ENCODE measurements at regions not wholly inside any gene's neighbourhood (a gene's known extent, or its start where the extent isn't known, plus 50 kb on each side); places are given as distances from the start of the nearest gene placed in this dataset.

DNA sequence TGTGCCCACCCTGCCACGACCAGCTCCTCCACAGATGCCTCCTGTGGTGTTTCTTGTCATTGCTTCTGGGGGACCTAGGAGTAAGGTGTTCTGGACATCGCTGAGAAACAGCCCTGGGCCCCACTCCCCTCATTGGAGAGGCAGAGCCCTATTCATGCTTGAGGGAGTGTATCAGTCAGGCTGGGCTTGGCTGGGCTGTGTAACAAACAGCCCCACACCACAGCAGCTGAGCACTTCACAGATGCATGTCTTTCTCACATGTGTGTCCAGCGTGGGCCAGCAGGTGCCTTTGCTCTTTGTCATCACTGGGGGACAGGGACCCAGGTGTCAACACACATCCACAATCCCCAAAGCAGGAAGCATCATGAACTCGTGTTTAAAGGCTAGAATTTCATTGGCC is 65.1 kb upstream of the FBRSL1 start:
- no peak for DNase-seq (ENCODE audit: low read depth)

DNA sequence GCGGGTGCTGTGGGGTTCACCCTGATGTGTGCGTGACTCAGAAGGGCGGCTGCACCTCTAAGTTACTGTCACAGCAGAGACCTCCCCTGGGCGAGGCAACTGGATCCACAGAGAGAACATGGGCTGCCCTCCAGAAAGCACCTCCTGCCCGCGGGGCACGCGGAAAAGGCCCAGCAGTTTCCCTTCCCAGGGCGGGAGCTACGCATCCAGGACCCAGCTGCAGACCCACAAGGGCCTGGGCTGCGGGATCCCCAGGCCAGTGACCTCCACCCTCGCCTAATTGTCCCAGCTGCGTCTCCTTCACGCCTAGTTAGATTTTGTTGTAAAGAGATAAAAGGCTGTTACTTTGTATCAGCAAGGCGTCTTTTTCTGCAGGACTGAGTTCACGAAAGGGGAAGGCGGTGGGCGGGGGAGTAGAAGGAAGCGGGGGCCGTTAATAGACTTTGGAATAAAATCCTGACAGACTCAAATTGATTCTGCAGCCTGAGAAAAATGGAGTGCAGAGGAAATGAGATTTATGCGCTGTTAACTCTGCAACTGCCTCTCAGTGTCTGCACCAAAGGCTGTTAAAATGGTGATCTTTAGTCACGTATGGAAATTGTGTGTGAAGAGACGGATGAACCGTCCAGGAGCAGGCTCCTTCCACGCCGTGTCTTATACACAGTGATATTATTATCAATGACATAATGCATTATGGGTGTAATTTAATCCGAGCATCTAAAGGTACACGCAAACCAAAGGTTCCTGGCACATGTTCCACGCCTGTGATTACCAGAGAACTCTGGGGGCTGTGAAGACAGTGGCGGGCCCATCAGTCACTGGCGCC is 65.9 kb upstream of the FBRSL1 start:
- DNase-seq (ENCODE audit: low read depth): no peak

DNA sequence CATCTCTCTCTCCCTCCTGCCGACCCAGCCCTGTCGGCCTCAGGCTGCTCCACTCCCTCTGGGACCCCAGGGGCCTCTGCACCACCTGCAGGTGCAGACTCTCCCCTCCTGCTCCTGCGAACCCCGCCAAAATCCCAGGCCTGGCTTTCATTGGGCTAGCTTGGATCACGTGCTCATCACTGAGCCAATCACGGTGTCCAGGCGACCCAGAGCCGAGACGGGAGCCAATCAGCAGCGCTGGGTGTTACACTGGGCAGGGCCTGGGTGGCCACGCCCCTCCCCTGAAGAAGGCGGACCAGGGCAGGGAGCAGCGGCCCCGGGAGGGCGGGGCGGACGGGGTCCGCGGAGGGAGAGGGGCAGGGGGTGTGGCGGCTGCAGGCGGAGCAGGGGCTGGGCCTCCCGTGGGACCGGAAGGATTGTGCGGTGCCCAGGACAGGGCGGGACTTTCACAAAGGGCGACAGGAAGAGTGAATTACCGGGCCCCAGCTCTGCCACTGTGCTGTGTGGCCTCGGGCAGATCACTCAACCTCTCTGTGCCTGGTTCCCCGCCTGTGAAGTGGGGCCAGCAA is 66.6 kb upstream of the FBRSL1 start:
- no peak for DNase-seq (ENCODE audit: low read depth)

DNA sequence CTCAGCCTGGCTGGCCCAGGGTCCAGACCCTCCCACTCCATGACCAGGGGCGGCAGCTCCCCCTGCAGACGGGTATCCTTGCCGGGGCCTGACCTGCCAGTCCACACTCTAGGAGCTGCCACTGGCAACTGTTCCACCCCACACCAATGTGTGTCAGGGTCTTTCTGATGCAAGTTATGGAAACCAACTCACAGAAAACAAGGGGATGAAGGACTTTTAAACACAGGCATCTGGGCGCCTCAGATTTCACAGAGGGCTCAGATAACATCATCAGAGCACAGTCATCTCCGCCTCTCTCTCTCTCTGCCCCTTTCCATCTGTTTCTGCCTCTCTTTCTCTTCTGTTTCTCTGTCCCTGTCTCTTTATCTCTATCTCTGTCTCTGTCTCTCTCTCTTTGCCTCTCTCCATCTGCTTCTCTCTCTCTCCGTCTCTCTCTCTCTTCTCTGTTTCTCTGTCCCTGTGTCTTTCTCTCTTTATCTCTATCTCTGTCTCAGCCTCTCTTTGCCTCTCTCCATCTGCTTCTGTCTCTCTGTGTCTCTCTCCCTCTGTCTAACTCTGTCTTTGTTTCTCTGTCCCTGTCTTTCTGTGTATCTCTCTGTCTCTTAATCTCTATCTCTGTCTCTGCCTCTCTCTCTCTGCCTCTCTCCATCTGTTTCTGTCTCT is 67.4 kb upstream of the FBRSL1 start:
- DNase-seq (ENCODE audit: low read depth): no peak

DNA sequence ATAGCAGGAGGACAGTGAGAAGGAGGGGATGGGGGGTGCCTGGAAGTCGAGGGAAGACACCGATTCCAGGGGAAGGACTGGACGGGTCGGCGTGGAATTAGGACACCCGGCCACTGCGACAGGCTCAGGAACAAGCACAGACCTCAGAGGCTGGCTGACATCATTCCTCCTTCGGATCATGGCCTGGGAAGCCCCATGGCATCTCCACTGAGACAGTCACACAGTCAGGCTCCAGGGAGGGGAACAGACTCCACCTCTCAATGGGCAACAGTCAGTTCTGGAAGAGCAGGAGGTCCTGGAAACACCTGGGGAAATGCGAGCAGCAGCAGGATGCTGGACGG is 67.9 kb upstream of the FBRSL1 start:
- DNase-seq (ENCODE audit: low read depth): no peak

DNA sequence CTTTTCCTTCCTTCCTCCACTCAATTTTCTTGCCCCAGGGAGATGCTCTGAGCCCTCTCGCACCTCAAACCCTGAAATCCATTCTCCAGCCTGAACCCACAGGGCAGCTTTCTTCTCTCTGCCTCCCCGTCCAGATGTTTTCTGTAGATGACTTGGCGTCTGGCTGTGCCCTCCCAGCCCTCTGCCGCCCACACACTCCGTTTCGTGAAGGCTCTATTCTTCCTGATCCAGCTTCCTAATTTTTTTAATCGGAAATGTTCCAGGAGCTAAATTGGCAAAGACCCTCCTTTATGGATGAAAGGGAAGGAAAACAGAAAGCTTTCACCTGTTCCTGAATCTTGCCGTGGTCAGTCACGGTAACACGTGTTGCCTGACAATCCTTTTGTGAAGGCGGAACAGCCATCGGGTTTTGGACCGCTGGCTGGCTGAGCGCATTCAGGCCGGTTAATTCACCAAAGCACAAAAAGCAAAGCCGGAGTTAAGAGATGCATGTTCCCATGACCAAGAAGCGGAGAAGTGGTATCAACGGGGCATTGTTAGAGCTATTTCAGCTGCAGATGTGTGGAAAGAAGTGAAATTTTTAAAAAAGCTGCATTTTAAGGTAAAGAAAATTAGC is 70.2 kb upstream of the FBRSL1 start:
- no peak for DNase-seq (ENCODE audit: low read depth)

DNA sequence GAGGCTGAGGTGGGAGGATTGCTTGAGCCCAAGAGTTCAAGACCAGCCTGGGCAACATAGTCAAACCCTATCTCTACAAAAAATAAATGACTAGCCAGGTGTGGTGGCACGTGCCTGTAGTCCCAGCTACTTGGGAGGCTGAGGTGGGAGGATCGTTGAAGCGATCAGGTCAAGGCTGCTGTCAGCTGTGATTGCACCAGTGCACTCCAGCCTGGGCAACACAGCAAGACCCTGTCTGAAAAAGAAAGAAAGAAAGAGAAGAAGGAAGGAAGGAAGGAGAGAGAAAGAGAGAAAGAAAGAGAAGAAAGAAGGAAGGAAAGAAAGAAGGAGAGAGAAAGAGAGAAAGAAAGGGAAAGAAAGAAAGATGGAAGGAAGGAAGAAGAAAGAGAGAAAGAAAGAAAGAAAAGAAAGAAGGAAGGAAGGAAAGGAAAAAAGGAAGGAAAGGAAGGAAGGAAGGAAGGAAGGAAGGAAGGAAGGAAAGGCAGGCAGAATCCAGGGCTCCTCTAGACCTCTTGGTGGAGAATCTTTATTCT is 71.5 kb upstream of the FBRSL1 start:
- no peak for DNase-seq (ENCODE audit: low read depth)

DNA sequence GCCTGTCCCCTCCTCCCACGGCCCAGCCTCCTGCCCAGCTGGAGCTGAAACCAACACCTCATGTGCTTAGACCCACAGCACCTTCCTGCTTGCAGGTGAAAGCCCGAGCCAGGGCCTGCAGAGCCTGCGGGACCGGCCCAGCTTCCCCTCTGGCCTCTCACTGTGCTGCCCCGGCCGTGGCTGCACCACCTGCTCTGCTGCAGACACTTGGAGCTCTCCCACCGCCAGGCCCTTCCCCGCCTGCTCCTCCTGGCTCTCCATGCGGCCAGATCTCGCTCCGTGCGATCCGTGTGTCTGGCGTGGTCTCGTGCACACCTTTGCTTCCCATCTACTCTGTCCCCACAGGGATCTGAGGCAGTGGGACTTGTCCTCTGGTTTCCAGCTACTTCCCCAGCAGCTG is 72.2 kb upstream of the FBRSL1 start:
- DNase-seq (ENCODE audit: low read depth): no peak

DNA sequence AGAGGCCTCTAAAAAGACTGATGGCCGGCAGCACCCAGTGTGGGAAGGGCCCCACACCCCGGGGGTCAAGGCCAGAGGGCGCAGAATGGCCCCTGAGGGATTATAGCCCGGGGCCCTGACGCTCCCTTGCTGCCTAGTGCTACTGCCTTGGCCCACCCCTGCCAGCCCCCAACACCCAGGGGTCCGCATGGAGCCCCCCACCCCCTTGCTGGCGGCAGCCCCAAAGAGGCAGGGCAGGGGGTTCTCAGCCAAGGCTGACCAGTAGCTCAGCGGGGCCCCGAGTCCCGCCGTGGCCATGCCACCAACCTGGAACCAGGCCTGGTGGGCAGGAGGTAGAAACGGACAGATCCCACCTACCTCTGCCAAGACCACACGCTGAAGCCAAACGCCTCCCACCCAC is 73.1 kb upstream of the FBRSL1 start:
- DNase-seq (ENCODE audit: low read depth): no peak

DNA sequence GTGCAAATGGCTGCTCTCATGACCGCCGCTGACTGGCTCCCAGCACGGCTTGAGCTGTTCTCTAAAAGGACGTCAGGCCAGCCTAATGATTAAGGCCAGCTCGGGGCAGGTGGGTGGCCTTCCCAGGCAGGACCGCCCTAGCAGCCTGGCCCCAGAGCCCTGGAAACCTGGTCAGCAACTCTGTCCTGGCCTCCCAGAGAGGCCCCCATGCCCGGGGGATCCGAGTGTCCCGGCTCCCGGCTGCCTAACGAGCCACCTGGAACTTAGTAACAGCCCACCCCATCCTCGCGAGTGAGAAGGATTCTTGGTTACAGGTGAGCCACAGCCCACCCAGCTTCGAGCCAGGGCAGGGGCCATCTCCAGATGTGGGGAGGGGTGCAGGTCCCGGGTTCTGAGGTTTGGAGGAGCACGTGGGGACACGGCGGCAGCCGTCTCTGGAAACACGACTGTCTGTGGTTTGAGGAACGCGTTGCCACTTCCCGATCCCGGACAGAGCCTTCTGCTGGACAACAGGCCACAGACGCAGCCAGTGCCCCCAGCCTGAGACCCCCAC is 73.8 kb upstream of the FBRSL1 start:
- no peak for DNase-seq (ENCODE audit: low read depth)

DNA sequence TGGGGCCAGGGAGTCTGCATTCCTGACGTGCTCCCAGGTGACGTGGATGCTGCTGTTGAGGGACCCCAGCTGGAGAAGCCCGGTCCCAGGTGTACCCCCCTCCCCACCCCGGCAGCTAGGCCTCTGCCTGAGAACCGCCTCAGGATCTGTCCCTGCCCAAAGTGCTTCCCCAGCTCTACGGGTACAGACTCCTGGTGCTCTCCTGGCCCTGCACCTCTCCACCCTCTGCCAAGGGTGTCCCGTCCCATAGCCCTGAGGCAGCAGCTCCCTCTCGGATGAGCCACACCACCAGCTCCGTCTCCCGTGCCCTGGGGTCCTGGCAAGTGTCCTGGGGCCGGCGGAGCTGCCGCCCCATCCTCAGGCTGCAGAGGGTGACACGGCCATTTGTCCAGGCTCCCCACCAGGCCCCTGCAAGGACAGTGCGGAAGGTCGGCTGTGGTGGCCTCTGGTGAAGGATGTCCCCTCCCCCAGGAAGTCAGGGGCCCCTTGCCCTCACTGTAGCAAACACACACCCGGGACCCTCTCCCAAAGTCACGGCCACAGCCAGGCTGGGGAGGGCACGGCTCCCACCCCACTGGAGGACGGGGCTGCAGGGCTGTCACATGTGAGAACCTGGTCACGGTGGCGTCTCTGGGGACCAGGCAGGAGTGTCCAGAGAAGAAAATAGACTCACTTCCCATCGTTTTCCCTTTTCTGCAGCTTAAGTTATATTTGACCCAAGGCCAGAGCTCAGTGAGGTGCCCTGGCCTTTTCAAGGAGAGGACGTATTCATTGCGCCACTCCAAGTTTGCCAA is 74.4 kb upstream of the FBRSL1 start:
- no peak for DNase-seq (ENCODE audit: low read depth)

DNA sequence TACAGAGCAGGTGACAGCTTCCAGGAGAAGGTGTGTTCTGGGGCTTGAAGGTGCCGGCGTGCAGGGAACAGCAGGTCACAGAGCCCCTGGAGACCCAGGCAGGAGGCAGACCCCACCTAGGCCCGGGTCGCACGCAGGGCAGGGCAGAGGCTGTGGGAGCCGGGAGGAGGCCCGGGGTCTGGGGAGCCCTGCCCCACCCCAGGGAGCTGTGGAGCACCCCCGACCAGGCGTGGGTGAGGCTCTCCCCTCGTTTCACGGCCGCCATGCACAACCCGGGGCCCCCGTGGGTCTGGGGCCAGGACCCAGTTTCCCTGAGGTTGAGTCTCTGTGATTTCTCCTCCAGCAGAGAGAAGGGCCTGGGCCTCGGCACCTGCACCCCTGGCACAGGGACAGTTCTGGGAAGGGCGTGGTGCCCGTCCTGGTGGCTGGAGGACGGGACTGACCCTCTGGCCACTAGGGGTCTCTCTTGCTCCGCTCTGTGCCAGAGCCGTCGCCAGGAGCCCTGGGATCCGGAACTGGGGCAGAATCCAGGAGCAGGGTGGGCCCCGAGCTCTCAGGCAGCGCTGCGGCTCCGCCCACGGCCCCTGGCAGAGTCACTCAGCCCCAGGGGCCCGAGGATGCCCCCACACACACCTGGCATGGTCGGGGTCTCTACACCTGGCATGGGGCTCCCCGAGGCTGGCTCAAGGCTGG is 75.2 kb upstream of the FBRSL1 start:
- peak; percentile 65 for DNase-seq (ENCODE audit: low read depth)

DNA sequence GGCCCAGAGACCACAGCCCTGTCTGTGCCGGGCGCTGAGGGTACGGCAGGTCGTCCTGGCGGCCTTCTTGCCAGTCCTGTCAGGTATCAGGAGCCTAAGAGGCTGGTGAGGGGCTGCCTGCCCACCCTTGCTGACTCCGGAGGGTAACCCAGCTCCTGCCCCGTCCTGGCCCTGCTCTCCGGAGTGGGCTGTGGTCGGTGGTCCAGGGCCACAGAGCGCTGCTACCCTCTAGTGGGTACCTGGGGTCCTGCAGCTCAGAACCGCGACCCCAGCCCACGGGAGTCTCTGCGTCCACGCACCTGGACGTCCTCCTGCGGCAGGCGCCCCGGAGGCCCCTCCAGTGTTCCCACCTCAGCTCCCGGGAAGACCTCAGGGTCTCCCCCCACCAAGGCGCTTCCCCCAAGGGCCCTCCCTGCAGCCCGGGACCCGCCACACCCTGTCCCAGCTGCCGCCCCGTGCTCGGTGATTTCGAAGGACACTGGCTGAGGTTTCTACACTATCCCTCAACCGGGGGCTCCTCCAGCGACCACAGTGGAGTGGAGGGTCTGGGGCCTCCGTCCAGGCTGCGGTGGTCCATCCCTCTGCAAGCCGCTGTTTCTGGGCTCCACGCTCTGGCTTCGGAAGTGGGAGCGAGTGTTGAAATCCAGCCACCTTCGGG is 75.9 kb upstream of the FBRSL1 start:
- DNase-seq (ENCODE audit: low read depth): no peak

DNA sequence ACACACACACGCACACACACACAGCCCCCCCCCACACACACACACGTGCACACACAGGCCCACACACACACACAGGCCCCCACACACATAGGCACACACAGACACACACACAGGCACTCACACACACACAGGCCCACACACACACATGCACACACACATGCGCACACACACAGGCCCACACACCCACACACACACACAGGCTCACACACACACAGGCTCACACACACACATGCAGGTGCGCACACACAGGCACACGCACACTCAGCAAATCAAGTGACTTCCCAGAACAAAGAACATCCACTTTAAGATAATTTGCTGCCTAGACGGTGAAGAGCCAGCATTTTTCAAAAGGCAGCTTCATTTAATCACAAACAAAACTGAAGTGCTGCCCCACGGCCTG is 78.5 kb upstream of the FBRSL1 start:
- no peak for DNase-seq (ENCODE audit: low read depth)

DNA sequence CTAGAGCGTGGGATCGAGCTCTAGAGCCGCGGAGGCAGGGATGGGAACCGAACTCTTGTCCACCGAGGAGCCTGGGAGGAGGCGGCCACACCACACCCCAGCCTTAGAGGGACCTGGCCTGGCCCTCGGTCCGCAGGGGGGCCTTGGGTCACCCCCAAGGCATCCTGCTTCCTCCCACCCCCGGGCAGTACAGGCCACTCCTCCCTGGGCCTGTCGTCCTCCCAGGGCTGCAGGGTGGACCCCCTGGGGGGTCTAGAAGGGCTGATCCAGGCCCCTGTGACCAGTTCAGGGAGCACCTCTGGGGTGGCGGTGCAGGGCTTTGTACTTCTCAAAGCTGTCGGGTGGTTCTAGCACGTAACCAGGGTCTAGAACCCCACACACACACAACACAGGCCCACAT is 79.1 kb upstream of the FBRSL1 start:
- no peak for DNase-seq (ENCODE audit: low read depth)

DNA sequence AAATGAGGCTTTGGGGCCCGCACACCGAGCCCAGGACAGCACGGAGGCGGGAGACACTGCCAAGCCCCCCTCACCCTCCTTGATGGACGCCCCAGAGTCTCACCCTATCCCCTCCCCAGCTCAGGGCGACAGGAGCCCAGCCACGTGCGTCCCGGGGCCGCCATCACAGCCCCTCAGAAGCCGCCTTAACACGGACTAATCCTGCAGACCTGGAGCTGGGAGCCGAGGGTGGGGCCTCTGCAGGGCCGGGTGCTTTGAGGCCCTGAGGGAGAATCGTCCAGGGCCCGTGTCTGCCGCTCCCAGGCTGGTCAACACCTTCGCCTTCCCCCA is 79.7 kb upstream of the FBRSL1 start:
- DNase-seq (ENCODE audit: low read depth): no peak

DNA sequence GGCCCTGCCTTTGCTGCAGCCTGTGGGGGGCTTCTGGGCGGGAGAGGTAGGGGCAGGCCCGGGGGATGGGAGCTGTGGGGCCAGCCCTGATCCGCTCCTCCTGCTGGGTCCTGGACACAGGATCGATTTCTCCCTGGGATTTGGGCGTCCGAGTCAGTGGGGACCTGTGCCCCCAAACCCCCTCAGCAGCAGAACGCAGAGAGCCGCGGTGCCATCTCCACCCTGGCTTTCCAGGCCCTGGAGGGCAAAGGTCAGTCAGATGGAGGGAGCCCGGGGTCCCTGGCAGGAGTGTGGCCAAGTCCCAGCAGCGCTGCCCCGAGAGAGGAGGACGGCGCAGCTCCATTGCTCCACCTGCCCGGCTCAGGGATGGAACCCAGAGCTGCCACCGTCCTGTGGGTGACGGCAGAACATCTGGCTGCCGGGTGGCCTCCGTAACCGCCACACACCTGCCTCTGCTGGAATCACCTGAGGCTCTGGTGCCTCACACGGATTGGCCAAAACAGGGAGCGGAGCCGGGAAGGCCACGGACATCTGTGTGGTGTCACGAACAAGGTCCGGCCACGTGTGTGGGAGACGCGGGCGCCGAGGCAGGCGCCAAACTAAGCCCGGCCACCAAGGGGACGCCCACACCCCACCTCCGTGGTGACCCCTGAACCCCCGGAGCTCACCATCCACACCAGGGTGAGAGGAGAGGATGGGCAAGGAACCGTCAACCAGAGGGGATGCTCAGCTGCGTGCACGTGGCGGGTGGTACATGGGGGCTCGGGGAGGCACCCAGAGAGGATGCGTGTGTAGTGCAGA is 80.3 kb upstream of the FBRSL1 start:
- DNase-seq (ENCODE audit: low read depth): no peak

DNA sequence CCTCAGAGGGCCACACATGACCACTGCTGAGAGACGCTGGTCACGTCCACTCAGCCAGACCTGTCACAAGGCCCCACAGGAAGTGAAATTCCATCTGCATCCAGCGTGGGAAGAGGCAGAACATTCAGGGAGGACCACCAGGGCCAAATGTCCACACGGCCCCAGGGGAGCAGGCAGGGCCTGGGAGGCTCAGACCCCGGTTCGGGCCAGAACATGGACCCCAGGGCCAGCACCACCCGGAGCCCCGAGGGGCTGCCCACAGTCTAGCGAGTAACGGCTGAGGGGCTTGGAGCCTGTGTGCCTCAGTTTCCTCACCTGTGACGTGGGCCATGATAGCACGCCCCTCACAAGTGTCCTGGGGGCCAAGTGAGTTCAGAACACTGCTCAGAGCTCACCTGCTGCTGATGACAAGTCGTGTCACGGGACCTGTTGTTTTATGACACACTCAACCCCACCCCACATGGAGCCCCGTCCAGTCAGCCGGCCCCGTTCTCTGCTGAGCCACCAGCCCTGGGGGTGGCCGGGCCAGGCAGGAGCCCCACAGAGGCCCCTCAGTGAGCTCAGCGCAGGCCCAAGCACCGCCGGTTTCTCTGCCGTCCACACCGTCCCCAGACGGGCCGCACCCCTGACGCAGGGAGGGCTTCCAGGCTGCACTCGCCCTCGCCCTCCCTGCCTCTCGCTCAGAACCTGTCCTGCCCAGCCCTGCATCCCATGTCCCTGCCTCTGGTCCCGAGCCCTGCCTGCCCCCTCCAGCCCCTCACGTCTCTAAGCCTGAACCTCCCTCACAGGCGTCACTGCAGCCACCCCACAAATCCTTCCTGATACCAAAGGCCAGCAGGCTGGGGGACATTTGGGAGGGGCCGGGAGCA is 79.5 kb upstream of the GALNT9 start:
- DNase-seq (ENCODE audit: low read depth): no peak

DNA sequence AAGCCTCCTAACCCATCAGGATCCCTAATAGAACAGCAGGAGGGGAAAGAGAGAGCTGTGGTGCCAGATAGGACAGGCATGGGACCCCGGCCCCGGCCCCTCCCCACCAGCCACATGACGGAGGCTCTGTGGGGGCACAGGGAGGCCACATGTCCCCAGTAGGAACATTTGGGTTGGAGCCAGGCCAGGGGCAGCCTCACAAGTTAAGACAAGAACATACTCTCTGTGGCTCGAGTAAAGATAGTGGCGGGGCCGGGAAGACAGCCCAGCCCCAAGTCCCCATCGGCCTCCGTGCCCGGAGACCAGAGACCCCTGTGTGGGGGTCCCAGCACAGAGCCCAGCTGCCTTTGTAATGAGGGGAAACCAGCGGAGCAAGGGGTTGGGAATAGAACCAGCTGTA is 78.6 kb upstream of the GALNT9 start:
- no peak for DNase-seq (ENCODE audit: low read depth)

Data from activated T-cell treated with anti-CD3 and anti-CD28 coated beads for 1 hour (primary cell).